Endothelial cell of umbilical vein (primary cell): ENCODE measurements at regions not wholly inside any gene's neighbourhood (a gene's known extent, or its start where the extent isn't known, plus 50 kb on each side); places are given as distances from the start of the nearest gene placed in this dataset.

Source experiments
- BruUV-seq: library from RNA; stranded (reverse); fragments of 400-500 nt; replicated peaks from 2 replicates; lab custom pipeline; 2021; lab: Mats Ljungman, UMichigan
- CTCF ChIA-PET: fragments of 300-600, 350-600 bp; sonication (Branson Sonifier 250); formaldehyde crosslinking; loops from one replicate; lab custom pipeline; 2021; ENCODE audit warnings: antibody characterized with exemption, inconsistent platforms; lab: Charles Lee
- POLR2A ChIA-PET: fragments of 300-600, 350-600 bp; sonication (Branson Sonifier 250); formaldehyde crosslinking; loops from one replicate; lab custom pipeline; 2021; ENCODE audit warnings: antibody characterized with exemption, inconsistent platforms; lab: Charles Lee
- DNase-seq: peaks from one replicate; pipeline ENCODE4 v3.0.0-alpha.2; 2011; ENCODE audit warnings: low read depth, low spot score
- FAIRE-seq: peaks from 2 replicates; lab custom pipeline; 2011; peaks lifted over from hg19 to GRCh38; lab: Jason Lieb, UNC
- H2AFZ ChIP-seq: 2 replicates; pipeline ENCODE4 v1.6.0; 2012; ENCODE audit warnings: low read depth, low read length, control low read depth, inconsistent platforms
- H3K27ac ChIP-seq: 2 replicates; pipeline ENCODE4 v1.5.1; 2011; ENCODE audit warnings: low read depth, mild to moderate bottlenecking, control low read depth, low read length, moderate library complexity; ENCODE audit not compliant: insufficient read depth
- H3K27me3 ChIP-seq, 2 experiments: 2 replicates each; pipeline versions ENCODE4 v1.6.0 to v1.6.1; 2011; ENCODE audit warnings: low read length in 2 of 2, mixed read lengths in 1 of 2; ENCODE audit not compliant: control insufficient read depth in 2 of 2, insufficient read depth in 2 of 2
- H3K36me3 ChIP-seq, 2 experiments: 2 replicates in 1 of 2; 3 replicates in 1 of 2; pipeline ENCODE4 v1.5.1; 2011; ENCODE audit warnings: low read length in 2 of 2, mild to moderate bottlenecking in 1 of 2, moderate library complexity in 1 of 2; ENCODE audit not compliant: control insufficient read depth in 2 of 2, insufficient read depth in 2 of 2; ENCODE audit errors: extremely low read depth in 1 of 2
- H3K4me1 ChIP-seq: 3 replicates; pipeline ENCODE4 v1.5.1; 2011; ENCODE audit warnings: mild to moderate bottlenecking, low read length; ENCODE audit not compliant: control insufficient read depth, insufficient read depth; ENCODE audit errors: extremely low read depth
- H3K4me2 ChIP-seq: 2 replicates; pipeline ENCODE4 v1.6.1; 2011; ENCODE audit warnings: low read length, control low read depth, mixed read lengths; ENCODE audit not compliant: insufficient read depth
- H3K4me3 ChIP-seq, 3 experiments: fragments of 200-600 bp in 1 of 3; sonication (generic), shearing (Covaris generic) in 1 of 3; replicated peaks in 1 of 3; 2 replicates each; pipeline ENCODE4 v1.5.1; 2011 to 2016; ENCODE audit warnings: control low read depth in 3 of 3, low read length in 3 of 3, mild to moderate bottlenecking in 2 of 3, inconsistent platforms in 1 of 3, low read depth in 1 of 3, moderate library complexity in 1 of 3; ENCODE audit not compliant: insufficient read depth in 1 of 3
- H3K79me2 ChIP-seq: 2 replicates; pipeline ENCODE4 v1.6.0; 2012; ENCODE audit warnings: low read length, inconsistent platforms; ENCODE audit not compliant: control insufficient read depth, insufficient read depth
- H3K9ac ChIP-seq: replicated peaks from 2 replicates; pipeline ENCODE3; 2011; ENCODE audit warnings: low read length, control low read depth; ENCODE audit not compliant: insufficient read depth; ENCODE audit errors: extremely low read depth
- H3K9me1 ChIP-seq: replicated peaks from 3 replicates; pipeline ENCODE4 v1.6.0; 2011; ENCODE audit warnings: mild to moderate bottlenecking, low read length; ENCODE audit not compliant: control insufficient read depth, insufficient read depth; ENCODE audit errors: extremely low read depth
- H3K9me3 ChIP-seq: replicated peaks from 2 replicates; pipeline ENCODE4 v1.5.1; 2012; ENCODE audit warnings: low read length, inconsistent platforms; ENCODE audit not compliant: control insufficient read depth, insufficient read depth
- H4K20me1 ChIP-seq: replicated peaks from 2 replicates; pipeline ENCODE3; 2011; ENCODE audit warnings: mild to moderate bottlenecking, low read length; ENCODE audit not compliant: control insufficient read depth, insufficient read depth; ENCODE audit errors: extremely low read depth
- CTCF ChIP-seq, 2 donors: IDR thresholded peaks; 1 replicate in 1 of 2; 2 replicates in 1 of 2; pipeline ENCODE4 v1.5.1; 2011; ENCODE audit warnings: low read length in 2 of 2, mild to moderate bottlenecking in 2 of 2, moderate library complexity in 2 of 2, control low read depth in 1 of 2, inconsistent platforms in 1 of 2, low read depth in 1 of 2; ENCODE audit not compliant: insufficient read depth in 1 of 2; ENCODE audit errors: extremely low read depth in 1 of 2
- EZH2 ChIP-seq: IDR thresholded peaks from 2 replicates; pipeline ENCODE4 v1.6.1; 2012; ENCODE audit warnings: borderline replicate concordance, low read depth, mild to moderate bottlenecking, moderate library complexity, low read length, inconsistent platforms; ENCODE audit not compliant: severe bottlenecking
- FOS ChIP-seq: IDR thresholded peaks from 2 replicates; pipeline ENCODE4 v1.6.1; 2011; ENCODE audit warnings: mild to moderate bottlenecking, low read length, moderate library complexity, borderline replicate concordance; ENCODE audit not compliant: insufficient read depth
- GATA2 ChIP-seq: IDR thresholded peaks from 2 replicates; pipeline ENCODE4 v1.7.0; 2011; ENCODE audit warnings: low read depth, mild to moderate bottlenecking, moderate library complexity, mixed read lengths, low read length; ENCODE audit not compliant: insufficient read length, insufficient read depth
- JUN ChIP-seq: IDR thresholded peaks from 2 replicates; pipeline ENCODE4 v1.6.1; 2011; ENCODE audit warnings: borderline replicate concordance, low read depth; ENCODE audit not compliant: insufficient read length, insufficient read depth
- MAX ChIP-seq: IDR thresholded peaks from 2 replicates; pipeline ENCODE4 v1.6.1; 2011; ENCODE audit not compliant: insufficient read depth, insufficient read length
- MYC ChIP-seq: IDR thresholded peaks from one replicate; pipeline ENCODE4 v1.6.1; 2011; ENCODE audit warnings: mild to moderate bottlenecking, low read depth, low read length
- POLR2A ChIP-seq: IDR thresholded peaks from 2 replicates; pipeline ENCODE4 v1.6.1; 2012; ENCODE audit warnings: low read depth, mild to moderate bottlenecking, control low read depth, low read length
- POLR2AphosphoS5 ChIP-seq: IDR thresholded peaks from 2 replicates; pipeline ENCODE4 v1.6.1; 2012; ENCODE audit warnings: low read depth, mild to moderate bottlenecking, control low read depth, low read length, moderate library complexity; ENCODE audit not compliant: insufficient read depth
- dilution Hi-C: fragments of 300-500 bp; cut with MboI; formaldehyde crosslinking; loops from one replicate; pipeline ENCODE4 v1.15.0; 2019; ENCODE audit warnings: low sequenced_read_pairs; ENCODE audit not compliant: extremely low pct_ligation_motif_present
- intact Hi-C: fragments of 100-400 bp; cut with micrococcal nuclease; formaldehyde crosslinking; loops from one replicate; pipeline ENCODE4 v1.10.0; 2022

GRCh38 chr20:43247361-43247760, 57.7 kb upstream of the PTPRT start:
- BruUV-seq: no TSS peak
- intact Hi-C loops (no loop called here), dilution Hi-C loops (no loop called here)

More at GRCh38 chr20:43247361-43247760, 57.7 kb upstream of the PTPRT start:
- Histone ChIP-seq H3K4me3 (no peak overlapping the region), H3K36me3 (no peaks in the 10 kb centered on the region), H3K27ac (no peak overlapping the region), H3K79me2 (no peaks in the 10 kb centered on the region), H3K4me2 (no peak overlapping the region), H4K20me1 (no peaks in the 10 kb centered on the region), H3K9me1 (no peaks in the 10 kb centered on the region), H2AFZ (no peak overlapping the region), H3K9me3 (peaks cover 7% of the 10 kb centered on the region), H3K4me1 (no peaks in the 10 kb centered on the region), H3K27me3 (no peaks in the 10 kb centered on the region), H3K9ac (no peak overlapping the region)
- POLR2A ChIA-PET: no interaction called here
- FAIRE-seq (no peak), DNase-seq (no peak)
- CTCF ChIA-PET: no interaction called here
- no peak for TF ChIP-seq MYC
- TF ChIP-seq POLR2A: no peak
- no peak for TF ChIP-seq FOS
- TF ChIP-seq CTCF (IDR thresholded peaks at IDR 0.05; ENCODE audit: extremely low read depth in 1 of 2, insufficient read depth in 1 of 2, low read depth in 1 of 2, low read length in 2 of 2): no peak
- no peak for TF ChIP-seq JUN
- no peak for TF ChIP-seq EZH2
- TF ChIP-seq GATA2: no peak
- no peak for TF ChIP-seq POLR2AphosphoS5
- no peak for TF ChIP-seq MAX
